ENCODE measurements at regions not wholly inside any gene's neighbourhood (a gene's known extent, or its start where the extent isn't known, plus 50 kb on each side); places are given as distances from the start of the nearest gene placed in this dataset.

DNA sequence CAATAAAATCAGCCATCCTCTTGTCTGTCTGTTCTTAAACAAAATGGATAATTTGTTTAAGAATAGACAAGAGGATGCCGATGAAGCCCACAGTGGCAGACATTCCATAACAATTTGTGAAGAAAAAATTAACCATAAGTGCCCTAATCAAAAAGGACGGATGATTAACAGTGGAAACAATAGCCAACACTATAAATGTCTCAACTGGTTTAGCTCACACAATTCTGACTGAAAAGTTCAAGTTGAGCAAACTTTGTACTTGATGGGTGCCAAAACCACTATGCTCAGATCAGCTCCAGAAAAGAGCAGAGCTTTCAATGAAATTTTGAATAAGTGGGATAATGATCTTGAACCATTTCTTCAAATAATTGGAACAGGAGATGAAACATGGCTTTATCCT is 202.2 kb upstream of the OR4E1 start:
- H2AFZ ChIP-seq, result no peak overlapping the region
- H3K79me2 ChIP-seq, result no peaks in the 10 kb centered on the region
- no peaks in the 10 kb centered on the region for H3K27me3 ChIP-seq (ENCODE audit: control insufficient read depth, insufficient read depth, low read length)
- no peaks in the 10 kb centered on the region for H3K9me3 ChIP-seq (ENCODE audit: control insufficient read depth, low read length)
- H3K27ac ChIP-seq, result no peak overlapping the region
- no peaks in the 10 kb centered on the region for H3K4me1 ChIP-seq
- H3K9ac ChIP-seq, result no peak overlapping the region
- H3K36me3 ChIP-seq (ENCODE audit: control insufficient read depth, insufficient read depth, low read length), result no peaks in the 10 kb centered on the region
- no peak overlapping the region for H3K4me3 ChIP-seq (ENCODE audit: low read depth, low read length)
- no peak overlapping the region for H3K4me2 ChIP-seq (ENCODE audit: low read length)
- TF ChIP-seq, protein P1, sequence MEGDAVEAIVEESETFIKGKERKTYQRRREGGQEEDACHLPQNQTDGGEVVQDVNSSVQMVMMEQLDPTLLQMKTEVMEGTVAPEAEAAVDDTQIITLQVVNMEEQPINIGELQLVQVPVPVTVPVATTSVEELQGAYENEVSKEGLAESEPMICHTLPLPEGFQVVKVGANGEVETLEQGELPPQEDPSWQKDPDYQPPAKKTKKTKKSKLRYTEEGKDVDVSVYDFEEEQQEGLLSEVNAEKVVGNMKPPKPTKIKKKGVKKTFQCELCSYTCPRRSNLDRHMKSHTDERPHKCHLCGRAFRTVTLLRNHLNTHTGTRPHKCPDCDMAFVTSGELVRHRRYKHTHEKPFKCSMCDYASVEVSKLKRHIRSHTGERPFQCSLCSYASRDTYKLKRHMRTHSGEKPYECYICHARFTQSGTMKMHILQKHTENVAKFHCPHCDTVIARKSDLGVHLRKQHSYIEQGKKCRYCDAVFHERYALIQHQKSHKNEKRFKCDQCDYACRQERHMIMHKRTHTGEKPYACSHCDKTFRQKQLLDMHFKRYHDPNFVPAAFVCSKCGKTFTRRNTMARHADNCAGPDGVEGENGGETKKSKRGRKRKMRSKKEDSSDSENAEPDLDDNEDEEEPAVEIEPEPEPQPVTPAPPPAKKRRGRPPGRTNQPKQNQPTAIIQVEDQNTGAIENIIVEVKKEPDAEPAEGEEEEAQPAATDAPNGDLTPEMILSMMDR (IDR thresholded peaks at IDR 0.05), result no peak

DNA sequence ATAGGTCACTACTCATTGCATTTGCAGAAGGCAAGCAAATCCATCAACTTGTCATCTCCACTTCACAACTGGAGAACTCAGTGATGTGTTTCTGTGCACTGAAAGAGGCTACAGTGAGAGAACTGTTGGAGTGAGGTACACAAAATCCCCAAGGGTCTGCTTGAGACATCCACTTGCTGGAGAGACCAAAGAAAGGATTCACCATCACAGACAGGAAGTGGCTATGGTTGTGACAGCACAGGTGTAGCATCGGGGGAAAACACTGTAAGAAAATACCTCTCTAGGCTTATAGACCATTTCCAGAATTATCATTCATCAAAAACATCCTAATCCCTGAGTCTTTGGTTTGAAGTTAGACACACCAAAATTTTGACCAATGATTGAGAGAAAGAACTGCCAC is 201.3 kb upstream of the OR4E1 start:
- Histone ChIP-seq H3K4me3 (ENCODE audit: low read depth, low read length) (no peak overlapping the region), H3K79me2 (no peaks in the 10 kb centered on the region), H3K36me3 (ENCODE audit: control insufficient read depth, insufficient read depth, low read length) (no peaks in the 10 kb centered on the region), H3K4me1 (no peaks in the 10 kb centered on the region), H3K4me2 (ENCODE audit: low read length) (no peak overlapping the region), H3K9me3 (ENCODE audit: control insufficient read depth, low read length) (no peaks in the 10 kb centered on the region), H2AFZ (no peak overlapping the region), H3K27ac (no peak overlapping the region), H3K27me3 (ENCODE audit: control insufficient read depth, insufficient read depth, low read length) (no peaks in the 10 kb centered on the region), H3K9ac (no peak overlapping the region)
- TF ChIP-seq, protein P1 (IDR thresholded peaks at IDR 0.05), result no peak

GRCh38 chr14:21874167-21874566 is 200.5 kb upstream of the OR4E1 start:
- Histone ChIP-seq H3K9me3 (ENCODE audit: control insufficient read depth, low read length) (no peaks in the 10 kb centered on the region), H3K4me3 (ENCODE audit: low read depth, low read length) (no peak overlapping the region), H3K27ac (no peak overlapping the region), H3K9ac (no peak overlapping the region), H2AFZ (no peak overlapping the region), H3K4me1 (no peaks in the 10 kb centered on the region), H3K4me2 (ENCODE audit: low read length) (no peak overlapping the region), H3K79me2 (no peaks in the 10 kb centered on the region), H3K36me3 (ENCODE audit: control insufficient read depth, insufficient read depth, low read length) (no peaks in the 10 kb centered on the region), H3K27me3 (ENCODE audit: control insufficient read depth, insufficient read depth, low read length) (no peaks in the 10 kb centered on the region)
- TF ChIP-seq, protein P1 (IDR thresholded peaks at IDR 0.05), result no peak

GRCh38 chr14:21868442-21869046 is 194.9 kb upstream of the OR4E1 start:
- H3K27ac ChIP-seq, result no peak overlapping the region
- TF ChIP-seq, protein P1 (IDR thresholded peaks at IDR 0.05), result peak; percentile 36
- no peaks in the 10 kb centered on the region for H3K9me3 ChIP-seq (ENCODE audit: control insufficient read depth, low read length)
- no peak overlapping the region for H2AFZ ChIP-seq
- no peak overlapping the region for H3K4me2 ChIP-seq (ENCODE audit: low read length)
- no peaks in the 10 kb centered on the region for H3K36me3 ChIP-seq (ENCODE audit: control insufficient read depth, insufficient read depth, low read length)
- no peaks in the 10 kb centered on the region for H3K79me2 ChIP-seq
- no peak overlapping the region for H3K9ac ChIP-seq
- no peak overlapping the region for H3K4me3 ChIP-seq (ENCODE audit: low read depth, low read length)
- no peaks in the 10 kb centered on the region for H3K4me1 ChIP-seq
- H3K27me3 ChIP-seq (ENCODE audit: control insufficient read depth, insufficient read depth, low read length), result no peaks in the 10 kb centered on the region

DNA sequence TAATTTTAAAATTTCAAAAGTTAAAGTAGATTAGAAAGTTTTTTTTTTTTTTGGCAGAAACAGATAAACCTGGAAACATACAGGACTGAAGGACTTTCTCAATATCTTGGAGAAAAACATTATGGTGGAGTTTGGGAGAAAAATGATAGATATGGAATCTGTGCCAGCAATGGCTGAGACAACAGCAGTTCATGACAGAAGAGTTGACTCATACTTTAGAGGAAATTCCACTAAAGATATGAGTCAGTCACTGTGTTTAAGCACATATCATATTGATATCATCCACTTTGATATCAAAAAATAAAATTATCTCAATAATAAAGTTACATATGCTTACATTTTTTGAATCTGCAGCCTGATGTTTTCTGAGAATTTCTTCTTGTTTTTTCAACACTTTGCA is 193.9 kb upstream of the OR4E1 start:
- H3K4me2 ChIP-seq (ENCODE audit: low read length), result no peak overlapping the region
- no peak overlapping the region for H2AFZ ChIP-seq
- no peaks in the 10 kb centered on the region for H3K36me3 ChIP-seq (ENCODE audit: control insufficient read depth, insufficient read depth, low read length)
- H3K4me1 ChIP-seq, result no peaks in the 10 kb centered on the region
- TF ChIP-seq, protein P1 (IDR thresholded peaks at IDR 0.05), result no peak
- no peaks in the 10 kb centered on the region for H3K27me3 ChIP-seq (ENCODE audit: control insufficient read depth, insufficient read depth, low read length)
- no peak overlapping the region for H3K4me3 ChIP-seq (ENCODE audit: low read depth, low read length)
- H3K79me2 ChIP-seq, result no peaks in the 10 kb centered on the region
- H3K9ac ChIP-seq, result no peak overlapping the region
- H3K9me3 ChIP-seq (ENCODE audit: control insufficient read depth, low read length), result no peaks in the 10 kb centered on the region
- no peak overlapping the region for H3K27ac ChIP-seq
